ENCODE measurements at regions not wholly inside any gene's neighbourhood (a gene's known extent, or its start where the extent isn't known, plus 50 kb on each side); places are given as distances from the start of the nearest gene placed in this dataset.

DNA sequence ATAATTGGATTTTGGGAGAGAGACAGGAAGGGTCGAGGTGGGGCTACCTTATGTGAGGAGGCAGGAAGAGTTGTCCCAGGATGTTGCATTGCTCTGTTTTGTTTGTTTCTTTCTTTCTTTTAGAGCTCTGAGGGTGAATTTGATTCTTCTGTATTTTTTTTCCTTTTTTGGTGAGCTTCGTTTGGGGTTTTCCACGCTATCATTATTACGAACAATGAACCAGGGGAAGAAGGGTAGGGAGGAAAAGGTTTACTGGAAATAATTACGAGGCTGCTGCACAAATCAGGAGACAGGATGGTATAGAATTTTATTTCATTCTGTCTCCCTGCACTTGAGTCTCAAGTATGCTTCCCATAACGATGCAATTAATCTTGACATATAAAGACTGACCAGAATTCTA lies 51.4 kb upstream of the ZNF516 start:
- TF ChIP-seq CTCF (IDR thresholded peaks at IDR 0.05; ENCODE audit: extremely low read depth in 1 of 2, insufficient read depth in 1 of 2, low read depth in 1 of 2, low read length in 2 of 2) (no peak), POLR2AphosphoS5 (IDR thresholded peaks at IDR 0.05; ENCODE audit: insufficient read depth, low read depth, low read length) (no peak), EZH2 (IDR thresholded peaks at IDR 0.05; ENCODE audit: borderline replicate concordance, low read depth, low read length, severe bottlenecking) (no peak), GATA2 (IDR thresholded peaks at IDR 0.05; ENCODE audit: insufficient read depth, insufficient read length, low read depth, low read length) (no peak), POLR2A (IDR thresholded peaks at IDR 0.05; ENCODE audit: low read depth, low read length) (no peak), JUN (IDR thresholded peaks at IDR 0.05; ENCODE audit: borderline replicate concordance, insufficient read depth, insufficient read length, low read depth) (no peak)
- TF ChIP-seq, protein P1, sequence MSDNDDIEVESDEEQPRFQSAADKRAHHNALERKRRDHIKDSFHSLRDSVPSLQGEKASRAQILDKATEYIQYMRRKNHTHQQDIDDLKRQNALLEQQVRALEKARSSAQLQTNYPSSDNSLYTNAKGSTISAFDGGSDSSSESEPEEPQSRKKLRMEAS (IDR thresholded peaks at IDR 0.05; ENCODE audit: insufficient read depth, insufficient read length) = no peak
